ENCODE measurements at regions not wholly inside any gene's neighbourhood (a gene's known extent, or its start where the extent isn't known, plus 50 kb on each side); places are given as distances from the start of the nearest gene placed in this dataset.
"Not testable (repeated sequence)": the region's sequence is repeated elsewhere in the genome, so short reads cannot be mapped to it uniquely, and the experiment has no call there.

DNA sequence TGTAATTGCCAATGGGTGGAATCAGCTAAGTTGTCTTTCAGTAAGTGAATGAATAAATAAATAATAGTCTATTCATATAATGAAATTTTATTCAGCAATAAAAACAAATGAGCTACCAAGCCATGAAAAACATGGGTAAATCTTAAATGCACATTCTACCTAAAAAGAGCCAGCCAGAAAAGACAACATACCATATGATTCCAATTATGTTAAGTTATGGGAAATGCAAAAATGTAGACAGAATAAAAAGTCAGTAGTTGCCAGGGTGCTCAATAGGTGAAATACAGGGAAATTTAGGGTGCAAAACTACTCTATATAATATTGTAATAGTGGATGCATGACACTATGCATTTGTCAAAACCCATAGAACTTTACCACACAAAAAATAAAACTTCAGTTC, 277.2 kb upstream of the EPHA6 start:
- TF ChIP-seq, protein P1, sequence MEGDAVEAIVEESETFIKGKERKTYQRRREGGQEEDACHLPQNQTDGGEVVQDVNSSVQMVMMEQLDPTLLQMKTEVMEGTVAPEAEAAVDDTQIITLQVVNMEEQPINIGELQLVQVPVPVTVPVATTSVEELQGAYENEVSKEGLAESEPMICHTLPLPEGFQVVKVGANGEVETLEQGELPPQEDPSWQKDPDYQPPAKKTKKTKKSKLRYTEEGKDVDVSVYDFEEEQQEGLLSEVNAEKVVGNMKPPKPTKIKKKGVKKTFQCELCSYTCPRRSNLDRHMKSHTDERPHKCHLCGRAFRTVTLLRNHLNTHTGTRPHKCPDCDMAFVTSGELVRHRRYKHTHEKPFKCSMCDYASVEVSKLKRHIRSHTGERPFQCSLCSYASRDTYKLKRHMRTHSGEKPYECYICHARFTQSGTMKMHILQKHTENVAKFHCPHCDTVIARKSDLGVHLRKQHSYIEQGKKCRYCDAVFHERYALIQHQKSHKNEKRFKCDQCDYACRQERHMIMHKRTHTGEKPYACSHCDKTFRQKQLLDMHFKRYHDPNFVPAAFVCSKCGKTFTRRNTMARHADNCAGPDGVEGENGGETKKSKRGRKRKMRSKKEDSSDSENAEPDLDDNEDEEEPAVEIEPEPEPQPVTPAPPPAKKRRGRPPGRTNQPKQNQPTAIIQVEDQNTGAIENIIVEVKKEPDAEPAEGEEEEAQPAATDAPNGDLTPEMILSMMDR (IDR thresholded peaks at IDR 0.05; ENCODE audit: unreplicated experiment), result no peak
- Mint-ChIP-seq H3K4me1 (ENCODE audit: low read depth) (no peaks in the 10 kb centered on the region), H3K27ac (no peak overlapping the region), H3K27me3 (no peaks in the 10 kb centered on the region), H3K9me3 (ENCODE audit: low read depth) (peaks cover 14% of the 10 kb centered on the region), H3K4me3 (ENCODE audit: low read depth) (no peak overlapping the region), H3K36me3 (ENCODE audit: insufficient read depth) (peaks cover 1% of the 10 kb centered on the region)
- no peak for DNase-seq (ENCODE audit: low spot score, unreplicated experiment)

DNA sequence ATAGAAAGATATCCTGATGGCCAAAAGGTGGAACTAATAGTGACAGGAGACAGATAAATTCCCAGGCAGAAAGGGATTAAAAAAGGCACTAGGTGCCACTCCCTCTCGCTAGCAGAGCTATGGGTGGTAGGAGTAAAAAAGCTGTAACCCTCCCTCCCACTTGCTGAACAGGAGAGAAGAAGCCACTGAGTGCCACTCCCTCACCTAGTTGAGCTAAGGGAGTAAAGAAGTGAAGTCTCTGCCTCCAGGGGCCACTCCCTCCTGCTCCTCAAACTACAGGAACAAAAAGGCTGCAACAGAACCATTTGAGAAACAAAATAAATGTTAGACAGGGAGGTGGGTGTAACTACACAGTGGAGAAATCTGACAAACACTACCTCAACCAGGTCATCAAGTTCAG, 276.2 kb upstream of the EPHA6 start:
- no peak overlapping the region for H3K27ac Mint-ChIP-seq
- no peak for DNase-seq (ENCODE audit: low spot score, unreplicated experiment)
- no peaks in the 10 kb centered on the region for H3K4me1 Mint-ChIP-seq (ENCODE audit: low read depth)
- no peaks in the 10 kb centered on the region for H3K27me3 Mint-ChIP-seq
- H3K9me3 Mint-ChIP-seq (ENCODE audit: low read depth), result peaks cover 8% of the 10 kb centered on the region
- TF ChIP-seq, protein P1 (IDR thresholded peaks at IDR 0.05; ENCODE audit: unreplicated experiment), result no peak
- peaks cover 1% of the 10 kb centered on the region for H3K36me3 Mint-ChIP-seq (ENCODE audit: insufficient read depth)
- no peak overlapping the region for H3K4me3 Mint-ChIP-seq (ENCODE audit: low read depth)

DNA sequence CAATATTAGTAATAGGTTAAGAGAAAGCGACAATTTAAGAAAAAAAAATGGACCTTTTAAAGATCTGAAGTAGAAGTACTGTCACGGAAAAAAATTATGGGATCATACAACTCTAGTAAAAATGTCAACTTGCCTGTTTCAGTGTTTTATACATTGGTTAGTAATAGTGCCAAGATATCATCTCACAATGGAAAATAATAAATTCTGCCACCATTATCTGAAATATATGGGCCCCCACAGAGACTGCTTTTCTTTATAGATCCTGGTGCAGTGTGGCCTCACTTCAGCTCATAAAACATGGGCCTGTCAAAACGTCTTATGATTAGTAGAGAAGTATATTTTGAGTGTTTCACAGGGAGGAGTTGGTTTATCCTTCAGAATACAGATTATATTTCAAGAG, 266.3 kb upstream of the EPHA6 start:
- H3K27me3 Mint-ChIP-seq, result no peaks in the 10 kb centered on the region
- no peaks in the 10 kb centered on the region for H3K36me3 Mint-ChIP-seq (ENCODE audit: insufficient read depth)
- peaks cover 3% of the 10 kb centered on the region for H3K9me3 Mint-ChIP-seq (ENCODE audit: low read depth)
- H3K4me3 Mint-ChIP-seq (ENCODE audit: low read depth), result no peak overlapping the region
- TF ChIP-seq, protein P1 (IDR thresholded peaks at IDR 0.05; ENCODE audit: unreplicated experiment), result no peak
- no peaks in the 10 kb centered on the region for H3K4me1 Mint-ChIP-seq (ENCODE audit: low read depth)
- no peak for DNase-seq (ENCODE audit: low spot score, unreplicated experiment)
- H3K27ac Mint-ChIP-seq, result no peak overlapping the region

DNA sequence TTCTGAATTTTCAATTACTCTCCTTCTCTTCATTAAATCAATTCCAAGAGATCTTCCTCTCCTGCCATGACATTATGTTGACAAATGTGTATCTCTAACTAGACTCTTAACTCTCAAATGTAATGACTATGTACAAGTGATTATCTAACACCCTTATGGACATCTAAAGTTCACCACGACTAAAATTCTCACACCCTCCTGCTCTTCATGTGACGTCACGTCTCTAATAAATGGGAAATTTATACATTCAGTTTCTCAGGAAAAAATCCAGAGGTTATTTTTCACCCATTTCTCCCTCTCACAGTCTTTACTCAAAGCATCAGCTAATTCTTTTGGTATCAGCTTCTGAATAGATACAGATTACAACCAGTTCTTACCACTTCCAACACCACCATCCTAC, 237.5 kb upstream of the EPHA6 start:
- DNase-seq (ENCODE audit: low spot score, unreplicated experiment), result no peak
- no peaks in the 10 kb centered on the region for H3K27me3 Mint-ChIP-seq
- peaks cover 6% of the 10 kb centered on the region for H3K36me3 Mint-ChIP-seq (ENCODE audit: insufficient read depth)
- no peak overlapping the region for H3K27ac Mint-ChIP-seq
- H3K4me1 Mint-ChIP-seq (ENCODE audit: low read depth), result no peaks in the 10 kb centered on the region
- peaks cover 29% of the 10 kb centered on the region for H3K9me3 Mint-ChIP-seq (ENCODE audit: low read depth)
- H3K4me3 Mint-ChIP-seq (ENCODE audit: low read depth), result no peak overlapping the region
- TF ChIP-seq, protein P1 (IDR thresholded peaks at IDR 0.05; ENCODE audit: unreplicated experiment), result no peak

DNA sequence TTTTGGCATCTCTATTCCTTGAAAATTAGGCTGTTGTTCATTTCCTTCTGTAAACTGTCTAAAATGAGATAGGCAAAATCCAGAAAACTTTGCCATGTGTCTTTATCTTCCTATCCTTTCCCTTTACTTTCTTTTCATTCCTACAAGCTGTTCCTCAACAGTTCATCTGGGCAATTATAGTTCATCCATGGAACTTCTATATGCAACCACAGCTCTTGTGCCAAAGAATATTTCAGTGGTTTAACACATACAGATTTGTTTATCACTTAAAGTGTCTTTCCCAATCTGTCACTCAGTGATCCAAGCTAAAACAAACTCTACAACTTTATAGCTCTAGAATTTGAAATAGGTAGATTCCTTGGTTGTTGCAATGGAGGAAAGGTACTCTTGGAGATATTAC, 230.3 kb upstream of the EPHA6 start:
- Mint-ChIP-seq H3K36me3 (ENCODE audit: insufficient read depth) (no peaks in the 10 kb centered on the region), H3K4me1 (ENCODE audit: low read depth) (no peaks in the 10 kb centered on the region), H3K9me3 (ENCODE audit: low read depth) (no peaks in the 10 kb centered on the region), H3K4me3 (ENCODE audit: low read depth) (no peak overlapping the region), H3K27ac (no peak overlapping the region), H3K27me3 (no peaks in the 10 kb centered on the region)
- TF ChIP-seq, protein P1 (IDR thresholded peaks at IDR 0.05; ENCODE audit: unreplicated experiment), result no peak
- no peak for DNase-seq (ENCODE audit: low spot score, unreplicated experiment)

DNA sequence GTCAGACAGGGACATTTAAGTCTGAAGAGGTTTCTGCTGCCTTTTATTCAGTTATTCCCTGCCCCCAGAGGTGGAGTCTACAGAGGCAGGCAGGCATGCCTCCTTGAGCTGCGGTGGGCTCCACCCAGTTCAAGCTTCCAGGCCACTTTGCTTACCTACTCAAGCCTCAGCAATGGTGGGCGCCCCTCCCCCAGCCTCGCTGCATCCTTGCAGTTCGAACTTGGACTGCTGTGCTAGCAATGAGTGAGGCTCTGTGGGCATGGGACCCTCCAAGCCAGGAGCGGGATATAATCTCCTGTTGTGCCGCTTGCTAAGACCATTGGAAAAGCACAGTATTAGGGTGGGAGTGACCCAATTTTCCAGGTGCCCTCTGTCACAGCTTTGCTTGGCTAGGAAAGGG, 207.5 kb upstream of the EPHA6 start:
- H3K36me3 Mint-ChIP-seq (ENCODE audit: insufficient read depth); H3K27me3 Mint-ChIP-seq; H3K4me3 Mint-ChIP-seq (ENCODE audit: low read depth); H3K4me1 Mint-ChIP-seq (ENCODE audit: low read depth); DNase-seq (ENCODE audit: low spot score, unreplicated experiment); H3K27ac Mint-ChIP-seq: not testable (repeated sequence)
- peaks cover 14% of the 10 kb centered on the region for H3K9me3 Mint-ChIP-seq (ENCODE audit: low read depth)

All from progenitor cell of endocrine pancreas (in vitro differentiated cells).